Neuron (in vitro differentiated cells): ENCODE measurements at regions not wholly inside any gene's neighbourhood (a gene's known extent, or its start where the extent isn't known, plus 50 kb on each side); places are given as distances from the start of the nearest gene placed in this dataset.

ENCODE experiments used
- H2AFZ ChIP-seq: one replicate; pipeline ENCODE4 v1.6.1; 2013; ENCODE audit warnings: low read depth, mild to moderate bottlenecking, inconsistent platforms, low read length, moderate library complexity
- H3K27me3 ChIP-seq: one replicate; pipeline ENCODE4 v1.6.1; 2013; ENCODE audit warnings: low read length; ENCODE audit not compliant: insufficient read depth
- H3K36me3 ChIP-seq: one replicate; pipeline ENCODE4 v1.6.1; 2013; ENCODE audit warnings: low read length; ENCODE audit not compliant: insufficient read depth
- H3K4me1 ChIP-seq: one replicate; pipeline ENCODE4 v1.6.1; 2013; ENCODE audit warnings: low read length; ENCODE audit not compliant: insufficient read depth
- H3K4me3 ChIP-seq: 2 replicates; pipeline ENCODE4 v1.5.1; 2013; ENCODE audit warnings: mild to moderate bottlenecking, low read length, moderate library complexity
- H3K9me3 ChIP-seq: one replicate; pipeline ENCODE4 v1.6.1; 2013; ENCODE audit warnings: low read length

DNA sequence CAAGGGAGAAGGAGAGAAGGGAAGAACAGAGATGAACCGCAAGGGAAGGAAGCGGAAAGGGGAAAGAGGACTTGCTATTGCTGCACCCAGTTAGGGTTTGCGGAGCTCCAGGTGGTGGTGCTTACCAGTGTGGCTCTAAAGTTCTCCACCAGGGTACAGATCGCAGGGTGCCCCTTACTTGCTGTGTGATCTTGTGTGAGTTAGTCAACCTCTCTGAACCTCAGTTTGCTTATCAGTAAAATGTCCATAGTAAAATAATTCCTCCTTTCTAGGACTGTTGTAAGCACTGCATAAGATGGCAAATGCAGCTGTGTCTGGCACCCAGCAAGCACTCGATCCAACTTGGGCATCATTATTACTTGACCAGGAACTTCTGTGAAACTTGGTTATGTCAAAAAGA is 230.7 kb upstream of the CDH5 start:
- H3K4me3 ChIP-seq: no peak overlapping the region
- no peaks in the 10 kb centered on the region for H3K27me3 ChIP-seq
- no peak overlapping the region for H2AFZ ChIP-seq

GRCh38 chr16:66135421-66135831 is 231.1 kb upstream of the CDH5 start:
- Histone ChIP-seq H3K27me3 (no peaks in the 10 kb centered on the region), H3K4me1 (no peaks in the 10 kb centered on the region), H3K9me3 (no peaks in the 10 kb centered on the region), H3K4me3 (no peak overlapping the region), H3K36me3 (no peaks in the 10 kb centered on the region), H2AFZ (no peak overlapping the region)

More for the DNA sequence above, 230.7 kb upstream of the CDH5 start:
- Histone ChIP-seq H3K4me1 (no peaks in the 10 kb centered on the region), H3K36me3 (no peaks in the 10 kb centered on the region), H3K9me3 (no peaks in the 10 kb centered on the region)

DNA sequence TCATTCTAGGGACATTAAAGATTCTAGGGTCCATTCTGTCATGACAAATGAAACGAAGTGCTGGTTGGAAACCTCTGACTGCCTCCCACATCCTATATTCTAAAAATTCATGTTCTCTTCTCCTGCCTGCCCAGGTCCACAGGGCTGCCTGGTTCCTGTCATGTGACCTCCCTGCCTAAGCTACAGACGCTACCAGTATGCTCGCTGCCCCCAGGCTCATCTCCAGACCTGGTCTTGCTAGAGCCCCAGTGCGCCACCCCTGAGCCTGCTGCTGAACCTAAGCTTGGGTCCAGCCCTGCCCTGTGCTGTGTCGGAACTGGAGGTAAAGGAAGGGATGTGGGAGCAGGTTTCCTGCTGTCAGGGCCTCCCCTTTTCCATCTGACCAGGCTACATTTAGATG is 231.6 kb upstream of the CDH5 start:
- Histone ChIP-seq H3K4me1 (no peaks in the 10 kb centered on the region), H3K27me3 (no peaks in the 10 kb centered on the region)

GRCh38 chr16:66133643-66134338 is 232.7 kb upstream of the CDH5 start:
- Histone ChIP-seq H2AFZ (no peak overlapping the region), H3K27me3 (peaks cover 5% of the 10 kb centered on the region), H3K4me1 (no peaks in the 10 kb centered on the region), H3K9me3 (no peaks in the 10 kb centered on the region), H3K4me3 (no peak overlapping the region), H3K36me3 (no peaks in the 10 kb centered on the region)

More for the DNA sequence above, 231.6 kb upstream of the CDH5 start:
- no peak overlapping the region for H2AFZ ChIP-seq
- no peaks in the 10 kb centered on the region for H3K9me3 ChIP-seq
- no peak overlapping the region for H3K4me3 ChIP-seq
- no peaks in the 10 kb centered on the region for H3K36me3 ChIP-seq

GRCh38 chr16:66131895-66132294 is 234.6 kb upstream of the CDH5 start:
- no peaks in the 10 kb centered on the region for H3K9me3 ChIP-seq
- no peak overlapping the region for H2AFZ ChIP-seq

GRCh38 chr16:66131156-66131807 is 235.2 kb upstream of the CDH5 start:
- H3K9me3 ChIP-seq: no peaks in the 10 kb centered on the region
- H3K4me1 ChIP-seq: no peaks in the 10 kb centered on the region
- H2AFZ ChIP-seq: no peak overlapping the region
- no peak overlapping the region for H3K4me3 ChIP-seq
- no peaks in the 10 kb centered on the region for H3K36me3 ChIP-seq
- H3K27me3 ChIP-seq: peaks cover 25% of the 10 kb centered on the region

More at GRCh38 chr16:66131895-66132294, 234.6 kb upstream of the CDH5 start:
- peaks cover 21% of the 10 kb centered on the region for H3K27me3 ChIP-seq
- H3K4me3 ChIP-seq: no peak overlapping the region
- no peaks in the 10 kb centered on the region for H3K4me1 ChIP-seq
- no peaks in the 10 kb centered on the region for H3K36me3 ChIP-seq

DNA sequence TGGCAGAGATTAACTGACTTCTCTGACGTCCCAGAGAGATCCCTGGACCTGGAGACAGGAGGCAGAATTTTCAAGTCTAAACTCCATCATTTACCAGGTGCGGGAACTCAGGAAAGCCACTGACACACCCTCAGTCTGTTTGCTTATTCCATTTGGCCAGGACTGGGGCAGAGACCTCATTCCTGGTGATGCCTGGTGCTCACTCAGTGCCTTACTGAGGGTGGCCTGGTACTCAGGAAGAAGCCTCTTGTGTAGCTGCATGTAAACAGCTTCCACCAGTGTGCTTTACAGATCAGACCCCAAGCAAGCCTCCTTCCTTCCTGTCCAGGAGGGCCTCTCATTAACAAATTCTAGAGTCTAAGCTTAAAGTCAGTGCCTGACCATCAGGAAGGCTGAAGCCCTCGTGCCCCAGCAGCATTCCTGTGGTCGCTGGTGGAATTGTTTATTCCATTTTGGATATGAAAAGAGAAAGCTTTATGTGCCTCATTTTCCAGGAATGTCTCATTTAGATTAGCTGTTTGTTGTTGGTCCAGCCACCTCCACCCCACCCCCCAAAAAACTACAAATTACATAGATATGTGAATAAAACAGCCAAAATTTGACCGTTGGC is 236.1 kb upstream of the CDH5 start:
- Histone ChIP-seq H3K4me1 (no peaks in the 10 kb centered on the region), H3K9me3 (no peaks in the 10 kb centered on the region), H3K27me3 (peaks cover 25% of the 10 kb centered on the region), H2AFZ (no peak overlapping the region), H3K36me3 (no peaks in the 10 kb centered on the region), H3K4me3 (no peak overlapping the region)

- no peaks in the 10 kb centered on the region for H3K9me3 ChIP-seq
- no peak overlapping the region for H3K4me3 ChIP-seq
Observed at GRCh38 chr16:66129196-66129595, 237.3 kb upstream of the CDH5 start.

GRCh38 chr16:66128371-66128770 is 238.1 kb upstream of the CDH5 start:
- H2AFZ ChIP-seq: no peak overlapping the region
- H3K4me1 ChIP-seq: no peaks in the 10 kb centered on the region
- H3K4me3 ChIP-seq: no peak overlapping the region
- peaks cover 25% of the 10 kb centered on the region for H3K27me3 ChIP-seq
- no peaks in the 10 kb centered on the region for H3K9me3 ChIP-seq
- H3K36me3 ChIP-seq: no peaks in the 10 kb centered on the region

More at GRCh38 chr16:66129196-66129595, 237.3 kb upstream of the CDH5 start:
- Histone ChIP-seq H3K36me3 (no peaks in the 10 kb centered on the region), H2AFZ (no peak overlapping the region), H3K4me1 (no peaks in the 10 kb centered on the region), H3K27me3 (peaks cover 25% of the 10 kb centered on the region)

GRCh38 chr16:66127459-66128370 is 238.8 kb upstream of the CDH5 start:
- Histone ChIP-seq H2AFZ (no peak overlapping the region), H3K27me3 (peaks cover 25% of the 10 kb centered on the region), H3K9me3 (no peaks in the 10 kb centered on the region), H3K4me3 (no peak overlapping the region), H3K36me3 (no peaks in the 10 kb centered on the region), H3K4me1 (no peaks in the 10 kb centered on the region)

- Histone ChIP-seq H3K4me3 (no peak overlapping the region), H2AFZ (no peak overlapping the region), H3K4me1 (no peaks in the 10 kb centered on the region), H3K9me3 (no peaks in the 10 kb centered on the region), H3K27me3 (no peaks in the 10 kb centered on the region), H3K36me3 (no peaks in the 10 kb centered on the region)
Observed at GRCh38 chr16:66121466-66121865, 245.0 kb upstream of the CDH5 start.

DNA sequence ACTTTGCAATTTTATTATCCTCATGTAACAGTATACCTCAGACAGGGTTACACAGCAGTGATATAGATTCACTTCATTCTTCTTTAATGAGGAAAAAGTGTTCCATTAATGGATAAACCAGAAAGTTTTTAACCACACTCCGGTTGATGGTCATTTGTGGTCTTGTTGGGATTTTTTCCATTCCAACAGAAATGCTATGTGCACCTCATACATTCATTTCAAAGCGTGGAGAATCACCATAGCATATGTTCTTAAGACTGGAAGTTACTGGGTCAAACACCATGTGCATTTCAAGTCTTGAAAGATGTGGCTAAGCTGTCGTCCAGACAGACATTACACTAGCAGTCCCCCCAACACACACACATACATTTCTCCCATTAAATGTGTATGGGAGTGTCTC is 245.8 kb upstream of the CDH5 start:
- Histone ChIP-seq H3K27me3 (no peaks in the 10 kb centered on the region), H3K4me1 (no peaks in the 10 kb centered on the region), H3K4me3 (no peak overlapping the region), H3K36me3 (no peaks in the 10 kb centered on the region), H3K9me3 (no peaks in the 10 kb centered on the region), H2AFZ (no peak overlapping the region)
